ENCODE measurements at regions not wholly inside any gene's neighbourhood (a gene's known extent, or its start where the extent isn't known, plus 50 kb on each side); places are given as distances from the start of the nearest gene placed in this dataset.
A peak's percentile ranks its signal among the peaks of the same experiment; 100 is the strongest.
"Not testable (repeated sequence)": the region's sequence is repeated elsewhere in the genome, so short reads cannot be mapped to it uniquely, and the experiment has no call there.

GRCh38 chr10:109619914-109620313 lies 303.4 kb downstream of the XPNPEP1 start:
- no peak overlapping the region for H3K4me2 ChIP-seq (ENCODE audit: unreplicated experiment)
- H3K79me2 ChIP-seq (ENCODE audit: insufficient read depth): no peaks in the 10 kb centered on the region
- H3K9ac ChIP-seq: no peak overlapping the region
- no peak overlapping the region for H2AFZ ChIP-seq
- no peaks in the 10 kb centered on the region for H3K27me3 ChIP-seq (replicated peaks; ENCODE audit: insufficient read depth)
- TF ChIP-seq EZH2phosphoT487 (IDR thresholded peaks at IDR 0.05; ENCODE audit: insufficient read depth, low read depth): no peak
- TF ChIP-seq EZH2 (IDR thresholded peaks at IDR 0.05; ENCODE audit: insufficient read depth, poor library complexity, severe bottlenecking): no peak
- in situ Hi-C loops (cut with MboI): no loop called here
- H3K4me1 ChIP-seq (ENCODE audit: insufficient read depth): no peaks in the 10 kb centered on the region
- 36 to 48% methylated on average over 1 of the region's 1 CpG for WGBS, 2 experiments (ENCODE audit: low coverage in 1 of 2, low lambda C conversion rate in 2 of 2, missing lambda C conversion rate in 2 of 2)
- H3F3A ChIP-seq (ENCODE audit: insufficient read depth): no peaks in the 10 kb centered on the region
- H3K27ac ChIP-seq: no peak overlapping the region
- H3K9me3 ChIP-seq (ENCODE audit: low read depth): no peaks in the 10 kb centered on the region
- no peaks in the 10 kb centered on the region for H3K36me3 ChIP-seq (ENCODE audit: low read depth)
- H3K4me3 ChIP-seq: no peak overlapping the region
- H4K20me1 ChIP-seq (ENCODE audit: insufficient read depth): no peaks in the 10 kb centered on the region
- H3K9me2 ChIP-seq (ENCODE audit: insufficient read depth): no peaks in the 10 kb centered on the region
- DNase-seq: no peak

DNA sequence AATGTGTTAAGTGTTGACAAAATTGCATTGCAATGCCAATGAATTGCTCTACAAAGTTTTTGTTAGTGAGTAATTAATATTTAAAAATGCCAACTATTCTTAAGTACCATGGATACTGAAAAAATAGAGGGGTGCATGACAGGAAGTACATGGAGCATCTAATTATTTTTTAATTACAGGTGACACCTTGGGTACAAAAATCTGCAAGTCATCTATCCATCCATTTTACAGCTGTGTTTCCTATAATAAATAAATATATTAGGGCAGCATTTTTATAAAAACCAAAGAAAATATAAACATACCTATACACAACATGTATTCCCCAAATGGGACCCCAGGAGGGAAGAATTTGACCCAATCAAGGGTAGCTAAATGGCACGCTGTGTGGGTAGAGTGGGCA lies 304.6 kb downstream of the XPNPEP1 start:
- Histone ChIP-seq H3K4me3 (no peak overlapping the region), H3K4me2 (ENCODE audit: unreplicated experiment) (no peak overlapping the region), H3K9me3 (ENCODE audit: low read depth) (no peaks in the 10 kb centered on the region), H3K9me2 (ENCODE audit: insufficient read depth) (no peaks in the 10 kb centered on the region), H3K36me3 (ENCODE audit: low read depth) (no peaks in the 10 kb centered on the region), H3K4me1 (ENCODE audit: insufficient read depth) (no peaks in the 10 kb centered on the region), H3K27ac (no peak overlapping the region), H3K27me3 (replicated peaks; ENCODE audit: insufficient read depth) (no peaks in the 10 kb centered on the region), H3K9ac (no peak overlapping the region), H3F3A (ENCODE audit: insufficient read depth) (no peaks in the 10 kb centered on the region), H3K79me2 (ENCODE audit: insufficient read depth) (no peaks in the 10 kb centered on the region), H4K20me1 (ENCODE audit: insufficient read depth) (no peaks in the 10 kb centered on the region), H2AFZ (no peak overlapping the region)
- 30 to 32% methylated on average over 1 of the region's 1 CpG for WGBS, 2 experiments (ENCODE audit: low coverage in 1 of 2, low lambda C conversion rate in 2 of 2, missing lambda C conversion rate in 2 of 2)
- in situ Hi-C loops (cut with MboI): no loop called here
- DNase-seq: no peak
- TF ChIP-seq EZH2 (IDR thresholded peaks at IDR 0.05; ENCODE audit: insufficient read depth, poor library complexity, severe bottlenecking) (no peak), EZH2phosphoT487 (IDR thresholded peaks at IDR 0.05; ENCODE audit: insufficient read depth, low read depth) (no peak)

GRCh38 chr10:109618301-109618700 lies 305.0 kb downstream of the XPNPEP1 start:
- TF ChIP-seq EZH2 (IDR thresholded peaks at IDR 0.05; ENCODE audit: insufficient read depth, poor library complexity, severe bottlenecking): no peak
- TF ChIP-seq EZH2phosphoT487 (IDR thresholded peaks at IDR 0.05; ENCODE audit: insufficient read depth, low read depth): no peak
- H3K27ac ChIP-seq: no peak overlapping the region
- H3K4me1 ChIP-seq (ENCODE audit: insufficient read depth): no peaks in the 10 kb centered on the region
- no peak overlapping the region for H3K4me2 ChIP-seq (ENCODE audit: unreplicated experiment)
- no peaks in the 10 kb centered on the region for H3K9me2 ChIP-seq (ENCODE audit: insufficient read depth)
- H3K27me3 ChIP-seq (replicated peaks; ENCODE audit: insufficient read depth): no peaks in the 10 kb centered on the region
- no peaks in the 10 kb centered on the region for H3K9me3 ChIP-seq (ENCODE audit: low read depth)
- H3F3A ChIP-seq (ENCODE audit: insufficient read depth): no peaks in the 10 kb centered on the region
- 0 to 7% methylated on average over 1 of the region's 1 CpG for WGBS, 2 experiments (ENCODE audit: low coverage in 1 of 2, low lambda C conversion rate in 2 of 2, missing lambda C conversion rate in 2 of 2)
- no peak overlapping the region for H3K9ac ChIP-seq
- DNase-seq: no peak
- no peaks in the 10 kb centered on the region for H3K36me3 ChIP-seq (ENCODE audit: low read depth)
- in situ Hi-C loops (cut with MboI): no loop called here
- H3K4me3 ChIP-seq: no peak overlapping the region
- H4K20me1 ChIP-seq (ENCODE audit: insufficient read depth): no peaks in the 10 kb centered on the region
- H2AFZ ChIP-seq: no peak overlapping the region
- H3K79me2 ChIP-seq (ENCODE audit: insufficient read depth): no peaks in the 10 kb centered on the region

- Histone ChIP-seq H3K4me2 (ENCODE audit: unreplicated experiment) (no peak overlapping the region), H3K4me1 (ENCODE audit: insufficient read depth) (no peaks in the 10 kb centered on the region), H3K36me3 (ENCODE audit: low read depth) (no peaks in the 10 kb centered on the region), H3K79me2 (ENCODE audit: insufficient read depth) (no peaks in the 10 kb centered on the region), H3K4me3 (no peak overlapping the region), H4K20me1 (ENCODE audit: insufficient read depth) (no peaks in the 10 kb centered on the region), H3F3A (ENCODE audit: insufficient read depth) (no peaks in the 10 kb centered on the region), H3K9me2 (ENCODE audit: insufficient read depth) (no peaks in the 10 kb centered on the region), H3K27ac (no peak overlapping the region), H3K27me3 (replicated peaks; ENCODE audit: insufficient read depth) (no peaks in the 10 kb centered on the region), H3K9ac (no peak overlapping the region), H2AFZ (no peak overlapping the region), H3K9me3 (ENCODE audit: low read depth) (no peaks in the 10 kb centered on the region)
- WGBS, 2 experiments (ENCODE audit: low coverage in 1 of 2, low lambda C conversion rate in 2 of 2, missing lambda C conversion rate in 2 of 2): 18 to 27% methylated on average over 3 of the region's 3 CpGs
- no peak for DNase-seq
- in situ Hi-C loops (cut with MboI): no loop called here
- TF ChIP-seq EZH2 (IDR thresholded peaks at IDR 0.05; ENCODE audit: insufficient read depth, poor library complexity, severe bottlenecking): no peak
- no peak for TF ChIP-seq EZH2phosphoT487 (IDR thresholded peaks at IDR 0.05; ENCODE audit: insufficient read depth, low read depth)
These were observed 306.8 kb downstream of the XPNPEP1 start for GRCh38 chr10:109616359-109616980.

DNA sequence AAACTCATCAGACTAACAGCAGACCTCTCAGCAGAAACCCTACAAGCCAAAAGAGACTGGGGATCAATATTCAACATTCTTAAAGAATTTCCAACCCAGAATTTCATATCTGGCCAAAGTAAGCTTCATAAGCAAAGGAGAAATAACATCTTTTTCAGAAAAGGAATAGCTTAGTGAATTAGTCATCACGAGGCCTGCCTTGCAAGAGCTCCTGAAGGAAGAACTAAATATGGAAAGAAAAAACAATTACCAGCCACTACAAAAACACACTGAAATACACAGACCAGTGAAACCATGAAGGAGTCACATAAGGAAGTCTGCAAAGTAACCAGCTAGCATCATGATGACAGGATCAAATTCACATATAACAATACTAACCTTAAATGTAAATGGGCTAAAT lies 328.0 kb downstream of the XPNPEP1 start:
- H3K4me3 ChIP-seq; H3K4me2 ChIP-seq (ENCODE audit: unreplicated experiment); H3K36me3 ChIP-seq (ENCODE audit: low read depth); H3K9ac ChIP-seq; H2AFZ ChIP-seq; H4K20me1 ChIP-seq (ENCODE audit: insufficient read depth); H3K9me3 ChIP-seq (ENCODE audit: low read depth); H3F3A ChIP-seq (ENCODE audit: insufficient read depth); in situ Hi-C loops (cut with MboI); H3K27me3 ChIP-seq (replicated peaks; ENCODE audit: insufficient read depth); H3K79me2 ChIP-seq (ENCODE audit: insufficient read depth); H3K4me1 ChIP-seq (ENCODE audit: insufficient read depth); H3K9me2 ChIP-seq (ENCODE audit: insufficient read depth); H3K27ac ChIP-seq: not testable (repeated sequence)
- WGBS, 2 experiments (ENCODE audit: low coverage in 1 of 2, low lambda C conversion rate in 2 of 2, missing lambda C conversion rate in 2 of 2): 4 to 7% methylated on average over 1 of the region's 1 CpG
- peak; percentile 4 for DNase-seq

Measured in GM23248 (cell line).